NCI-H2171 (cell line): ENCODE measurements at regions not wholly inside any gene's neighbourhood (a gene's known extent, or its start where the extent isn't known, plus 50 kb on each side); places are given as distances from the start of the nearest gene placed in this dataset.
"Not testable (repeated sequence)": the region's sequence is repeated elsewhere in the genome, so short reads cannot be mapped to it uniquely, and the experiment has no call there.

Experiments used
- DNase-seq: peaks from one replicate; lab custom pipeline; 2025; lab: John Stamatoyannopoulos, UW

GRCh38 chr2:211144078-211144477 is 587.7 kb downstream of the CPS1 start:
- DNase-seq = no peak

GRCh38 chr2:211144974-211145665 is 588.7 kb downstream of the CPS1 start:
- DNase-seq = no peak

GRCh38 chr2:211149731-211150130 is 593.3 kb downstream of the CPS1 start:
- DNase-seq = no peak

GRCh38 chr2:211157211-211157610 is 600.8 kb downstream of the CPS1 start:
- DNase-seq = no peak

GRCh38 chr2:211157856-211158463 is 601.6 kb downstream of the CPS1 start:
- DNase-seq = peak; percentile 16

GRCh38 chr2:211159972-211160371 is 603.6 kb downstream of the CPS1 start:
- no peak for DNase-seq

GRCh38 chr2:211161236-211161635 is 604.8 kb downstream of the CPS1 start:
- no peak for DNase-seq

- no peak for DNase-seq
These were observed 606.5 kb downstream of the CPS1 start for GRCh38 chr2:211162911-211163310.

- DNase-seq = no peak
These were observed 614.4 kb downstream of the CPS1 start for GRCh38 chr2:211170843-211171242.

- DNase-seq = no peak
These were observed 617.6 kb downstream of the CPS1 start for GRCh38 chr2:211174021-211174420.

GRCh38 chr2:211174631-211175030 is 618.2 kb downstream of the CPS1 start:
- no peak for DNase-seq

GRCh38 chr2:211175956-211176355 is 619.6 kb downstream of the CPS1 start:
- DNase-seq = no peak

GRCh38 chr2:211176514-211177141 is 620.2 kb downstream of the CPS1 start:
- no peak for DNase-seq

- no peak for DNase-seq
These were observed 625.2 kb downstream of the CPS1 start for GRCh38 chr2:211181626-211182025.

- DNase-seq = no peak
These were observed 631.2 kb downstream of the CPS1 start for GRCh38 chr2:211187602-211188001.

GRCh38 chr2:211203986-211204385 is 647.6 kb downstream of the CPS1 start:
- DNase-seq = no peak

- DNase-seq = no peak
These were observed 648.1 kb downstream of the CPS1 start for GRCh38 chr2:211204456-211204855.

GRCh38 chr2:211204902-211205301 is 648.5 kb downstream of the CPS1 start:
- no peak for DNase-seq

- DNase-seq = no peak
These were observed 649.0 kb downstream of the CPS1 start for GRCh38 chr2:211205358-211205757.

GRCh38 chr2:211205836-211206235 is 649.4 kb downstream of the CPS1 start:
- DNase-seq = no peak

- no peak for DNase-seq
These were observed 659.8 kb downstream of the CPS1 start for GRCh38 chr2:211216221-211216620.

- not testable (repeated sequence) for DNase-seq
These were observed 663.1 kb downstream of the CPS1 start for GRCh38 chr2:211219548-211219947.

GRCh38 chr2:211225784-211226183 is 669.4 kb downstream of the CPS1 start:
- no peak for DNase-seq
